HG03558 (cell line): ENCODE measurements at regions not wholly inside any gene's neighbourhood (a gene's known extent, or its start where the extent isn't known, plus 50 kb on each side); places are given as distances from the start of the nearest gene placed in this dataset.
"Not testable (repeated sequence)": the region's sequence is repeated elsewhere in the genome, so short reads cannot be mapped to it uniquely, and the experiment has no call there.

Experiments
- ATAC-seq: cut with Tn5 transposase; IDR thresholded peaks from one replicate; pipeline ENCODE4 v1.9.1; 2021; ENCODE audit warnings: moderate number of reproducible peaks; ENCODE audit not compliant: unreplicated experiment; ENCODE audit errors: extremely low read depth

DNA sequence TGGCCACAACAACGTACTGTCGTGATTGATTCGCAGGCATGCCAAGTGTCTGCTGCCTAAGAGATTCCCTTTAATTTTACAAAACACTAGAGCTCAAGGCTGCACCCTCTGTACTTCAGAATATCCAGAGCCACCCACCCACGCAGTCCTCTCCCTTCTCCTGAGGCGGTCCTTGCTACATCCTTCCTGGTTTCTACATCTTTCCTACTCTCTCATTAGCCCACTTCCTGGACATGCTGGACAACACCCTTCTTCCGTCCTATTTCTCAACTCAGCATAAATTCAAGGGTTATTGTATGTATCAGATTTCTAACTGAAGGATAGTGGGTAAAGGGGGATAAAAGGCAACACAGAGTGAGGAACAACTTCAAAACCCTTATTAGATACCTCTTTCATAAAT is 148.4 kb upstream of the MAP3K1 start:
- ATAC-seq: no peak

DNA sequence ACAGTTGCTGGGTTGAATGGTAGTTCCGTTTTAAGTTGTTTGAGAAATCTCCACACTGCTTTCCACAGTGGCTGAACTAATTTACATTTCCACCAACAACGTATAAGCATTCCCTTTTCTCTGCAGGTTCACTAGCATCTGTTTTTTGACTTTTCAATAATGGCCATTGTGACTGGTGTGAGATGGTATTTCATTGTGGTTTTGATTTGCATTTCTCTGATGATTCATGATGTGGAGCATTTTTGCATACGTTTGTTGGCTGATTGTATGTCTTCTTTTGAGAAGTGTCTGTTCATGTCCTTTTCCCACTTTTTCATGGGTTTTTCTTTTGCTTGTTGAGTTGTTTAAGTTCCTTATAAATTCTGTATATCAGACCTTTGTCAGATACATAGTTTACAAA is 150.2 kb upstream of the MAP3K1 start:
- ATAC-seq: not testable (repeated sequence)

DNA sequence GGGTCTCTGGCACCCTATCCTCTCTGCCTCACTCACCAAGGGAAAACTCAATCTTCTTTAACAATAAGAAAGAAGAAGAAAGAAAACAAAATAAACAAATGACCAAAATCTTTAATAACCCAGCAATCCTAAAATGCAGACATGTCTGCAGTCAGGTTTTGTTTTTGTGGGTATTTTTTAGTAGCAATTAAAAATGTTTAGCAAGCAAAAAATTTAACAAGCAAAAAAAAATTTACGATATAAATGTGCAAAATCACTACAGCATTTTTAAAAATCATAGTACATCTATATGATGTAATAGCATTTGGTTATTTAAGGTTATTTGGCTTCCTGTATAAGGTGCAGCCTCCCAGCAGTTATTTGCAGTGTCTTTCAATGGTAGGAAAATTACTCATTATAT is 151.3 kb upstream of the MAP3K1 start:
- ATAC-seq: no peak

DNA sequence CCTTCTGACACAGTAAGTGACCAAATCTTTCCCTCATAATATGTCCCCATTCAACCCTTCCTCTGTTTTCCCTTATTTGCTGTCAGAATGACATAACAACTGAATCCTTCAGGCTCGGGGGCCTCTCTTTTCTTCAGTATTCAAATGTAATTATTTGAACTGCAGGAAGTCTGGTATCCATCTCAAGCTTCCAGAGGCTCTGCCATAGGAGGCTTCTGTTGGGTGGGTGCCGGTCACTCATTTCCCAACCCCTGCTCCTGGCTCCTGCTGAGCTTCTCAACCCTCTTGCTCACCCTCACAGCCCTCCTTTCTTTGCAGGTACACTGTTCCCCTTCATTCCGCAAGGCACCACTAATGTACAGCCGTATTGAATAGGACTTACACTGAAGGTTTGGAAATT is 151.8 kb upstream of the MAP3K1 start:
- ATAC-seq: no peak

DNA sequence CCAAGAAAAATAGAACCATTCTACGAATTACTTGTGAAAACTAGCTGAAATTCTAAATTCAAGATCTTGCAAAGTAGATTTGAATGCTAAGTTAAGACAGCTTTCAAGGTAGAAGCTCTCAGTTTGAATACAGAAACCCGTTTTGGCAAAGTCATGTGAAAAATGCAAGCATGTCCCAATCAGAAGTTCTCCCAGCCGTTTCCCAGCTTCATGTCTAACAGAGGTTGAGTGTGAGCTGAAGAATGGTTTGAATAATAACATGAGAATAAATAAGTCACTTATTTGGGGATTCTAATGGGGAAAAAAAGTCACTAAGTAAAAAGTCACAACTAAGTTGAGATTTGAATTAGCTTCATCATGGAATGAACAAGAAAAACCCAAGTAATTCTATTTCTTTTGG is 152.5 kb upstream of the MAP3K1 start:
- no peak for ATAC-seq

DNA sequence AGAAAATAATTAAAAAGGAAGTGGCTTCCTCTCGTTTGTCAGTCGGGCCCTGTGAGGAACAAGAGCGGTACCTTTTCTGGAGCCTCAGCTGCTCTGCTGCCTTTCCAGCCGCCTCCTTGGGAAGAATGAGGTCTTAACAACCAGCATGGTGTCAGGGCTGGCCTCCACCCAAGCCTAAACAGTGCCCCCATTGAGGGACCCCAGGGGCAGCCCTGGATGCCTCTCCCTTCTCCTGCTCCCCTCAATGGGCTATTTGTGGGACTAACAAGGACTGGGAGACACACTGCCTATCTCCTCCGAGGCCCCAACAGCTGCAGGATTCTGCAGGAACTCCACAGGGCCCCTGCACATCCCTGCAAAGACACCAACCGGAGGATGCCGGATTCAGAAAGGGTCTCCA is 155.4 kb upstream of the MAP3K1 start:
- no peak for ATAC-seq

DNA sequence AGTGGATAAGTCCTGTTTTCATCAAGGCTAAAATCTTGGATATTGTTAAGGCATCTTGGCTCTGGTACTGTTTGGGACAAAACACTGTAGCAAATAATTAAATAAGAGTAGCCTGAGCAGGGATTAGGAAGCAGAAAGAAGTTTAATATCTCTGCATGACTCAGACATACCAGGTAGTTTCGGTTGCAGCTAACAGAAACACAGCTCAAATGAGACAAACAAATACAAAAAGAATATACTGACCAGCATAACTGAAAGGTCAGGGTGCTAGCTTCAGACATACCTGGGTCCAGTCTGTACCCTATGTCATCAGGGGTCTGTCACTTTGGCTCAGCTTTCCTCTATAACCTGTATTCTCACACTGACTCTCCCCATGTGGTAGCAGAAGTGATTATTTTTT is 156.4 kb upstream of the MAP3K1 start:
- no peak for ATAC-seq

DNA sequence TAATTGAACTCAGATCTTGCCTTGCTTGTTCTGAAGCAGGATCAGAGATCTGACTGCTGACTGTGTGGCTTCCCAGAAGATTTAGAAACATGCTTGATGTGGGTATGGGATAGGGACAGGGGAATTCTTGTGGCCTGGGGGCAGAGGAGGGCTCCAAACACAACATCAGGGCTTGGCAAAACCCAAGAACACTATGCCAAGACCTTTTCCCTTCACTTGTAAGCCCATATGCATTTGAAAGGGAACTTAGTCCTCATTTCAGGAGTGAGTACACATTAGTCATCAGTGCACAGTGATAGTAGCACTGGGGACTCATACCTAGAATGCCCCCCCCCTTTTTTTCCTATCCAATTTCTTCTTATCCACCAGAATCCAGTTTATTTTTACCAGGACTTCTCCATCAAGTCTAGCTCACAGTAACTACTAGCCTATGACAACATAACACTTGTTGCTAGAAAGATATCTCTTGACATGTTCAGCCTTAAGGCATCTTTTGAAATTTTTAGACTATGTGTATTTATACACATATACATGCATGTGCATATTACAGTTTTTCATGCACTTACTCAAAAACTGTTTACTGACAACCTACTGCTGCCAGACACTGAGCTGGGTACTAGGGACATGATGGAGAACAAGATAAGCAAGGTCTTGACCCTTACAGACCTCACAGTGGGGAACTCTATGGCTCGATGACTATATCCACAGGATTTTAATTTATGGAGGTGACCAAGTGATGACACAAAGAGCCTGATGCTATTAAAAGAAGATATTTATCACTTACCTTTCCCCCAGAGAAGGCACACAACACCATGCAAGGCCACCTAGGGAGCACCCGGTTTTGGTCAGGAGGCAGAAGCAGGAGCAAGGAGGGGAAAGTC is 158.3 kb upstream of the MAP3K1 start:
- no peak for ATAC-seq

DNA sequence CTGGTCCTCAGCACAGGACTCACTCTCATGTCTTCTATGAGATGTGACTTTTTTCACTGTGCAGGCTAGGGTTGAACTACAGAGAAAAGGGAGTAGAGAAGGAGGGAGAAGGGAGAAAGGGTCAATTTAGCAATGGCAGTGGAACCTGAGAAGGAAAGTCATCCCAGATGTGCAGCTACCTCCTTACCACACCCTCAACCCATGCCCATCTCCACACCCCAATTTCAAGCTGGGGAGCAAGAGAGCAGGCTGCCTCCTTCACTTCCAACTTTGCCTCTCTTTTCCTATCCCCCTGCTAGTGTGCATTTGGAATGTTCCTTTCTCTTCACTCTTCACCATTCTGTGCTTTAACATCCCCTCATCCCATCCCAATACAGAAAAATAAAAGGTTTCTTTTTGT is 163.5 kb upstream of the MAP3K1 start:
- ATAC-seq: no peak

DNA sequence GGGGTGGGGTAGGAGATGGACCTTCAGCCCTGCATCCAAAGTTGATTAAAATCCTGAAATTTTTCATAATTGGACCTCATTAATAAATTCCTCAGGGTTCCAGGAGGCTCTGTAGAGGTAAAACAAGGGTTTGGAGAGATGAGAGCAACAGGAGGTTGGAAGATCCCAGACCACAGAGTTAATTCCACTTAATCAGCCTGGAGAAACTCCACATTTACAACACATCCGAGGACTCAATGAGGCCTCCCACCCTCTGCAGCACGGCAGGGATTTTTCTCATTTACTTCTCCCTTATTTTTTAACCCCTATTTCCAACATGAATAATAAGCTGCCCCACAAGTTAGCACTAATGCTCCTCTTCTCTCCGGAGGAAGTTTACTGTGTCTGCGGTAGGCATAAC is 165.0 kb upstream of the MAP3K1 start:
- ATAC-seq: no peak

DNA sequence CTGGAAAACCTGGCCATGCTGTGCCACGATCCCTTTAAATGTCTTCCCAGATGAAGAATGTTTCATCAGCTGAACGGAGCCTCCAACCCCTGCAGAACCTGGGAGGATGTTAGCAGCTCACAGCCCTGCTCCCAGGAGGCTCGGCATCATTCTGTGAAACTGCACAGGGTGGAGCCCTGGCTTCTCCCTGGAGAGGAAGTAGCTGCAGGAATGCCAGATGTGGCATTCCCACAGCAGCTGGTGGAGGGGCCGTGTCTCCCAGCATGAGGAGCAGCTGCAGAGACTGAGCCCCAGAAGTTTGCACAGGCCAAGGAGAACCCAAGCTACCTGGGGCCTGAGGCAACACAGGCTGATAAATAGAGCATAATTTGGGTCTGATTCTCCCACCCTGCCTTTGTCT is 165.8 kb upstream of the MAP3K1 start:
- ATAC-seq: no peak

DNA sequence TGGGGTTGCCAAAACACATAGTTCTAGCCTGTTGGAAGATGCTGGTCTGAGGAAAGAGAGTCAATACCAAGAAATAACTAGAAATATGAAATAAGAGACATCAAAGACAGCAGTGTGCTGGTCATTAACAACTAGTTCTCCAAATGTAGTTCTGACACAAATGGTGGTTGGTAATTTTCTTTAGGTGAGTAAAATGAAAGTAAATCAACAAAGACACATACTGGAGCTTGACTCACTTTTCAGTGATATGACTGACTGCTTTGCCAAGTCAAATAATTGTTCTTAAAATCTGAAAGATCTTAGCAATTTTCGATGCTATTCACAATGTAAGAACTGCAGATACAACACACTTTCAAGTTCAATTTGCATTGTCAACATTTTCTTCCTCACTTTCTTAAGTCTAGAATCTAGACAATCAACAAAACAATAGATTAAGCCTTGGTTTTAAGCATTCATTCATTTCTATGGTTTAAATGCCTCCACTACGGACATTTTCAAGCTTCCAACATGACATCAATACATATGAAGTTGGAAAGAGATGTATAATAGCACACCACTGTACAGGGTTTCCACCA is 166.8 kb upstream of the MAP3K1 start:
- ATAC-seq: no peak

DNA sequence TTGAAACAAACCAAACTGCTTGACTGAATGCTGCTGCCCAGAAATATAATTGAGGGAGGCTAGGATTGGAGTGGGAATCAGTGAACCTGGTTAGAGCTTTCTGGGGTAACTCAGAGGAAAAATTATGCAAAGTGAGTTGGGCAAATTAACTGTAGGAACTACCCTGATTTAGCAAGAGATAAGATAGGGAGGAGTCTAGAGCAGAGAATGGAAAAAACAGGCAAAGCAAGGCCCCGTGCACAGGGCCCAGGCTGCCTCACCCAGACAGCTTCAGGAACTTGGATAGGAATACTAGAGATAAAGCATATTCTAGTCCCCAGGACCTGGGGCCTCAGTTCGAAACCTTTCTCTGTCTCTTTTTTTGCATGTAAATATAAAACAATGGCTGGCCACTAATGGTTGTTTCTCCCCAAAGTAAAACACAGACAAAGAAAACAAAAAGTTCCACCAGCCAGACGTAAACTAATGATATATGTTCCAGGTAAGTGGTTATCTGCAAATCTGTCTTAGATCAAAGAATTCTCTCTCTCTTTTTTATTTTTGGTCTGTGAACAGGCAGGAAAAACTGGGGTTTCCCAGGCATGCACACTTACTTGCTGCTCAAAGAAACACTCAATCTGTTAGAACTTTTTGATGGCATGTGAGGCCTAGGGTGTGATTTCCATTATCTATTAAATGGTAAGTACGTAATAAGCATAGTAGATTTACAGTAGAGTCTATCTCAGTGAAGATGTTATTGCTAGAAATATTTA is 168.1 kb upstream of the MAP3K1 start:
- no peak for ATAC-seq

DNA sequence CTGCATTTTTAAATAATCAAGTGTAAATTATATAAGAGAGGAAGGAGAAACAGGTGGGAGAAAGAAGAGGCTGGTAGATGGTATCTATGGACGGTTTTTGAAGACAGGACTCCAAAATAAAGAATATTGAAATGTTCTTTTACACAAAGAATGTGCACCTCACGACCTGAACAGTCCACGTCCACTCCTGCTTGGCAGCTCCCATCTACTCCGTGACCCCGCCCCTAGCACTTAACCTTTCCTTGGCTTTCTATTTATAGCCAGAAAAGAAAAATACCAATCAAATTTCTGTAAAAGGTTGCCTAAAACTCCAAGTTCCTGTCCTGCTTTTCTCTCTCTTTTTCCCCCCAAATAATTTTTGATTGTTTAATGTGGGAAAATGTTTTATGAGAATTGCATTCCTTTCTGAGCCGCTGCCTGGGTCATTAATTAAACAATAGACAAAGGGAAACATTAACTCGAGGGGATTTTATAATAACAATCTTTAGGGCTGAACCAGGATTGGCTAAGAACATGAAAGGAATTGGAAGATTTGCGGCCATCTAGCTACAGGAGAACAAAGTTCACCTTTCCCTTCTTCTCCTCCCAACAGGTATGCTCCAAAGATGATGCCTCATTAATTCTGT is 173.6 kb upstream of the MAP3K1 start:
- ATAC-seq: no peak

DNA sequence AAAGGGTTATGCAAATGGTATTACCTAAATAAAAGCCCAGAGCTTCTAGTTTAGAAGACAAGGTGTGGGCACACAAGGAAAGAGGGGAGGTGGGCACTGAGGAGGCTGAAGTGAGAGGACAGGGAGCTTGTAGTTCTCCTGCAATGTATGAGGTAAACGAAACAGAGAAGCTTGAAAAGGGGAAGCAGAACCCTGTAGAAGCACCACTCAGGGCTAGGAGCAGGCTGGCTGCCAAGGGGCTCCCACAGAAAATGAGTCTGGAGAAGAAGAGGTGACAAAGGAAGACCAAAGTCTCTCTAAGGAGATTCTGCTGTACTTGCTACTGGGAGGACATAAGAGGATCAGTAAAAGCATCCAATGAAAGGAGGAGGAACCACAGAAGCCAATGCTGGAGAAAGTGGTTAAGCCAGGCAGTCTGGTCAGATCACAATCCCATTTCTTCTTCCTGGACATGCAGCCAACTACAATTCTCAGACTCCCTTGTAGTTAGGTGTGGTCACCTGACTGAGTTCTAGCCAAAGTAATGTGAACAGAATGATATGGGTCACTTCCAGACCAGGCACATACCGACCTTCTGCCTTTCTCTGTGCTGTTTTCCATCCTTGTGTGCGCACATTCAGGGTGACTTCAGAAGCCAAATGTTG is 174.5 kb upstream of the MAP3K1 start:
- no peak for ATAC-seq

DNA sequence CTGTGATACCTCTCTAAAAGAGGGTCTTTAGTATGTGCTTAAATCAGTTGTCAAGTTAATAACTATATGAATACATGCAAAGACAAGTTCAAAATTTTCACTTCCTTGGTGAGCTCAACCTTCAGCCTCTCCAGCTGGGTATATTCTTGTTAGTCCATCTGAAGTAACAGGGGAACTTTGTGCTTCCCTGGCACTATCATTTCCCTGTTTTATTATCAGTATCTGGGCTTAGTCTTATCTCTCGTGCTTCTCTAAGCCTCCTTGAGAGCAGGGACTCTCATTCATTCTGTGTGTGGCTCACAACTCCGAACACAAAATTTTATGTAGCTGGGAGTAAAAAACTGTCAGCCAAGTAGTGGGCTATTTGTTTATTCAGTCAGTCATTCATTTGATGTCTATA is 175.9 kb upstream of the MAP3K1 start:
- no peak for ATAC-seq

DNA sequence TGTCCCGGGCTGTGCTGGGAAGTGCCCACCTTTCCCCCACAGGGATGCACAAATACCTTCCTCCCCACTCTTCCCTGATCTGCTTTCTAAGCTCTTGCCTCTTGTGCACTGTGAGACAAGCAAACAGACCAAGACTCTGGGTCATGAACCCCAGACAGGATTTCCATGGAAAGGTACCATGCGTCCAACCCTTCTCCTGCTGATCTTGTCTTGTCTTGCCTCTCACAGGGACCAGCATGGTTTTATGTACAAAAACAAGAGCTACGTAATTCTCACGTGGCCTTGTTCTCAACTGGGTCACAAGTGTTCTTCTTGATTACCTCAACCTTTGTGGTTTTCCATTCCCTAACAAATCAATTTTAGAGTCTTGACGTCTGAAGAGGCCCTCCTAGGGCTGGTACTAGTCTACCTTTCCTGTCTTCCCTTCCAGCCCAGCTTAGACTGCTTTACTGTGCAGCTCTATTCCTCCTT is 176.5 kb upstream of the MAP3K1 start:
- ATAC-seq: no peak

DNA sequence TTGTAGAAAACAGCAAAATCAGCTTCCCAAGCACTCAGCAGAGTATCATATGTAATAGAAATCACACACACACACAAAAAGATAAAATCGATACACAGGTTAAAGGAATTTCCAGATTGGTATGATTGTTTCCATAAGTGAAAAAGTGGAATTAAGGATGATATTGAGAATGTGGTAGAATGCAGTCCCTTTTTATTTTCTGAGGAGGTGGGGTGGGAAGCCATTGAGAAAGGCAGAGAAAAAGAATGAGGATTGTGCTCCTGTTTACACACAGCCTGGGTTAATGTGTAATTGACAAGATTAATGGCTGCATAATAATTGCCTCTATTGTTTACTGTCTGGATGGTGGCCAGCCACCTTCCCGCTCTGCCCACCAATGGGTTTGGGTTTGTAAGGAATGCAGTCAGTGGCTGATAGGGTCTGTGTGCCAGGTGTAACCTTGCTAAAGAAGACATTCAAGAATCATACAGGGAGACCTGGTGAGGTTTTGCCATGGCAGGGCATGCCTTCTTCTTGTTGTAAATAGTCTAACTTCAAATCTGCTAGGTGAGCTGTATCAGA is 177.2 kb upstream of the MAP3K1 start:
- no peak for ATAC-seq

DNA sequence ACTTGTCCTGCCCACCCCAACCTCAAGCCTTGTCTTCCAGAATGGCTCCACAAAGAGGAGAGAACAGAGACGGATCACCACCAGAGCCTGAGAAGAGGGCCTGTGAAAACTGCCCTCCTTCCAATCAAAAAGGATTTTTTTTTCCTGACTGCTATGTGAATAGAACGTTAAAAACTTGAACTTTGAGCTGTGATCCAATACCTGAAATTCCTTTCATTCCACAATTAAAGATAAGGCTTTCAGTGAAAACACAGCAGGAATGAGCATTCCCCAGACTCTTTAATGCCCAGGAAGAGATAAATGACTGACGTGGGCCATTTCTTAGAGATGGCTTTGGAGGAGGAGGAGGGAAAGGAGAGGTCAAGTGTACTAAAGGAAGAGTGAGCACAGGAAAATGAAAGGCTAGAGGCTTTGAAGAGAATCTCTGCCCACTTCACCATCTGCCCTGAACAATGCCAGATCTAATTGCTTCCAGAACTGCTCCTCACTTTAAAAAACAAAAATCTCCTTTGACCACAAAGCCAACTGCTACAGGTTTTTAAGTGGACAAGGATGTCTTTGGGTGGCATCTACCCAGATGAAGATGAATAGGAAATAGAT is 177.9 kb upstream of the MAP3K1 start:
- ATAC-seq: no peak

DNA sequence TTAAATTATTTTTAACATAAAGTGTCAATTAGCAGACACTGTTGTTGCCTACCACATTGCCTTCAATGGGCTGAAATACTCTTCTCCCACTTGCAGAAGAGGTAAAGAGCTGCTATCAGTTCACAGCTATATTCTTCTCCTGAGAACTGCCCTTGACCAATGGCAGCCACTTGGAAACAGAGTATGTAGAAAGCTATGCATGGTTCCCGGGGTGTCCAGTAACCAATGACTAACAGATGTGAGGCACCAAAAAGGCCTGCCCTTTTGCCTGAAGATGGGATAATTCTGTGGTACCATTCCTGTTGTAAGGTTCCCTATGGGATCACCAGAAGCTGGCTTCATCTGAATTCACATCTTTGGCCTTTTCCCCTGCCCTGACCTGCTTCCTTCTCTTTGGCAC is 181.4 kb upstream of the MAP3K1 start:
- ATAC-seq: no peak
